B cell (primary cell): ENCODE measurements at regions not wholly inside any gene's neighbourhood (a gene's known extent, or its start where the extent isn't known, plus 50 kb on each side); places are given as distances from the start of the nearest gene placed in this dataset.

Source experiments
- EZH2 ChIP-seq: IDR thresholded peaks from 2 replicates; pipeline ENCODE4 v1.6.1; 2012; ENCODE audit warnings: borderline replicate concordance, low read depth, mild to moderate bottlenecking, moderate library complexity, low read length; ENCODE audit not compliant: insufficient read depth, poor library complexity, severe bottlenecking
- TF ChIP-seq, protein P1 (sequence below): fragments of 200-600 bp; IDR thresholded peaks from one replicate; pipeline ENCODE4 v1.8.0; 2022; ENCODE audit warnings: antibody characterized with exemption, mild to moderate bottlenecking

DNA sequence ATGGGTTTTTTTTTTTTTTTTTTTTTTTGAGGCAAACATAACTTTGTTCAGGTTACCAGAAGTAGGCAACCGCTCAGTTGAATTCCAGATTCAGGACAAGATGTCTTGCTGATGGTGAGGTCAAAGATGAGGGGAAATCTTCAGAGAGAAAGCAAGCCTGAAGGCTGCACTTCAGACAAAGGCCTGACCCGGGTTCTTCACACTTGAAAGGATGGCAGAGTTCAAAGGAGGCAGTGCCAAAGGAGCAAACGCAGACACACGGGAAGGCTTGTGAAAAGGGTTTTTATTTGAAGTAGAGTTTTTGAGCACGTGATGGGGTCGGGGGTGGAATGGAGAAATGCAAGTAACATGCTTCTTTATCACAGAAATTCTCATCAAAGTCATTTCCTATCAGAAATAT lies 960.2 kb upstream of the EEF2KMT start:
- no peak for TF ChIP-seq EZH2
- TF ChIP-seq, protein P1, sequence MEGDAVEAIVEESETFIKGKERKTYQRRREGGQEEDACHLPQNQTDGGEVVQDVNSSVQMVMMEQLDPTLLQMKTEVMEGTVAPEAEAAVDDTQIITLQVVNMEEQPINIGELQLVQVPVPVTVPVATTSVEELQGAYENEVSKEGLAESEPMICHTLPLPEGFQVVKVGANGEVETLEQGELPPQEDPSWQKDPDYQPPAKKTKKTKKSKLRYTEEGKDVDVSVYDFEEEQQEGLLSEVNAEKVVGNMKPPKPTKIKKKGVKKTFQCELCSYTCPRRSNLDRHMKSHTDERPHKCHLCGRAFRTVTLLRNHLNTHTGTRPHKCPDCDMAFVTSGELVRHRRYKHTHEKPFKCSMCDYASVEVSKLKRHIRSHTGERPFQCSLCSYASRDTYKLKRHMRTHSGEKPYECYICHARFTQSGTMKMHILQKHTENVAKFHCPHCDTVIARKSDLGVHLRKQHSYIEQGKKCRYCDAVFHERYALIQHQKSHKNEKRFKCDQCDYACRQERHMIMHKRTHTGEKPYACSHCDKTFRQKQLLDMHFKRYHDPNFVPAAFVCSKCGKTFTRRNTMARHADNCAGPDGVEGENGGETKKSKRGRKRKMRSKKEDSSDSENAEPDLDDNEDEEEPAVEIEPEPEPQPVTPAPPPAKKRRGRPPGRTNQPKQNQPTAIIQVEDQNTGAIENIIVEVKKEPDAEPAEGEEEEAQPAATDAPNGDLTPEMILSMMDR = no peak
